ENCODE measurements at regions not wholly inside any gene's neighbourhood (a gene's known extent, or its start where the extent isn't known, plus 50 kb on each side); places are given as distances from the start of the nearest gene placed in this dataset.

GRCh38 chr1:219398815-219399396 is 214.0 kb downstream of the ZC3H11B start:
- no peak for DNase-seq

GRCh38 chr1:219397511-219397910 is 215.4 kb downstream of the ZC3H11B start:
- no peak for DNase-seq

GRCh38 chr1:219391297-219391696 is 217.6 kb downstream of the LYPLAL1 start:
- DNase-seq = peak in 1 of 5 experiments; percentile 86

GRCh38 chr1:219387211-219387610 is 213.5 kb downstream of the LYPLAL1 start:
- no peak for DNase-seq

- DNase-seq = peak in 1 of 5 experiments; percentile 34
Measured at GRCh38 chr1:219385787-219386427, 212.2 kb downstream of the LYPLAL1 start.

- DNase-seq = no peak
Measured at GRCh38 chr1:219383281-219383680, 209.6 kb downstream of the LYPLAL1 start.

- no peak for DNase-seq
Measured at GRCh38 chr1:219381396-219381795, 207.7 kb downstream of the LYPLAL1 start.

- no peak for DNase-seq
Measured at GRCh38 chr1:219380463-219380862, 206.8 kb downstream of the LYPLAL1 start.

GRCh38 chr1:219379691-219380090 is 206.0 kb downstream of the LYPLAL1 start:
- no peak for DNase-seq

GRCh38 chr1:219374636-219375035 is 201.0 kb downstream of the LYPLAL1 start:
- DNase-seq = no peak

GRCh38 chr1:219374046-219374566 is 200.4 kb downstream of the LYPLAL1 start:
- no peak for DNase-seq

GRCh38 chr1:219373616-219373935 is 199.9 kb downstream of the LYPLAL1 start:
- no peak for DNase-seq

- no peak for DNase-seq
Measured at GRCh38 chr1:219372916-219373615, 199.4 kb downstream of the LYPLAL1 start.

GRCh38 chr1:219371471-219371870 is 197.8 kb downstream of the LYPLAL1 start:
- DNase-seq = no peak

- no peak for DNase-seq
Measured at GRCh38 chr1:219367496-219367895, 193.8 kb downstream of the LYPLAL1 start.

- DNase-seq = no peak
Measured at GRCh38 chr1:219365451-219365850, 191.8 kb downstream of the LYPLAL1 start.

- no peak for DNase-seq
Measured at GRCh38 chr1:219362702-219363101, 189.0 kb downstream of the LYPLAL1 start.

GRCh38 chr1:219359126-219359525 is 185.4 kb downstream of the LYPLAL1 start:
- DNase-seq = no peak

GRCh38 chr1:219358080-219358479 is 184.4 kb downstream of the LYPLAL1 start:
- DNase-seq = no peak

GRCh38 chr1:219354962-219355361 is 181.3 kb downstream of the LYPLAL1 start:
- DNase-seq = no peak

GRCh38 chr1:219352961-219353651 is 179.4 kb downstream of the LYPLAL1 start:
- no peak for DNase-seq

GRCh38 chr1:219350172-219350931 is 176.7 kb downstream of the LYPLAL1 start:
- DNase-seq = no peak
